ENCODE measurements at regions not wholly inside any gene's neighbourhood (a gene's known extent, or its start where the extent isn't known, plus 50 kb on each side); places are given as distances from the start of the nearest gene placed in this dataset.
"Not testable (repeated sequence)": the region's sequence is repeated elsewhere in the genome, so short reads cannot be mapped to it uniquely, and the experiment has no call there.

DNA sequence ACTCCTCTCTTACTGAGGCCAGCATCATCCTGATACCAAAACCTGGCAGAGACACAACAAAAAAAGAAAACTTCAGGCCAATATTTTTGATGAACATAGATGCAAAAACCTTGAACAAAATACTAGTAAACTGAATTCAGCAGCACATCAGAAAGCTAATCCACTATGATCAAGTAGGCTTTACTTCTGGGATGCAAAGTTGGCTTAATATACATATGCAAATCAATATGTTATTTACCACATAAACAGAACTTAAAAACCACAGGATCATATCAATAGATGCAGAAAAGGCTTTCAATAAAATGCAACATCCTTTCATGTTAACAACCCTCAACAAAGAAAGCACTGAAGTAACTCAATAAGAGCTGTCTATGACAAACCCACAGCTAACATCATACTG, 414.5 kb upstream of the MCTP2 start:
- no peak for DNase-seq

DNA sequence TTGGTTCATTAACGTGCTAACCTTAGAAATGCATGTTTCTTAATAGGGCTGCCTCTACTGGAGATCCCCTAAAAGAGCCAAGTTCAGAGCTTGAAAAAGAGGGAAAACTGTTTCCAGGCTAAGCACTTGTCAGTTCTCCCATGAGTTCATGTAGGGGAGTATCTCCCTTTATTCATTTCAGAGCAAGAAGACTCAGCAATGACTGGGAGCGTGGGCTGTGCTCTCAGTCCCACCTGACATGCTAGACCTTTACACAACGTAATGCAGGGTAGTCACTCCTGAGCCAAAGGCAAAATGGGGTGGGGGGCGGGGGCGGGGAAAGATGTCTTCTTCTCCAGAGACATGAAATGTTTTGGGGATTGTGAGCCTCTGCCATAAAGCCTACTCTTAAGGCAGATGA, 420.1 kb upstream of the MCTP2 start:
- no peak for DNase-seq

DNA sequence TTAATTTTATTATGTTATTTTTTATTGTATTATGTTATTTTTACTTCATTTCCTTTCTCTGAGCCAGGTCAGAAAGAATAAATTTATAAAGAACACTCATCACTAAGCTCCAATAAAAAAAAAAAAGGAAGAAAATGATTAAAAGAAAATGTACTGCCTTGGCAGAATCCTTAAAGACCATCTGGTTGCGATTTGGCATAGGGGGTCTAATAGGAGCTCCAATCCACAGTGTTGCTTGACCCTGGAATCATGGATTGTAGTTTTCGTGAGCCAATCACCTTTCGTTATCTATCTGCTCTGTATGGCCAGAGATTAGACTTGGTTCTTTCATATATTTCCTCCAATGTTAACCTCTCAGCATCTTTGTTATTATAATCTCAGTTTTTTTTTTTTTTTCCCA, 421.8 kb upstream of the MCTP2 start:
- DNase-seq: no peak

DNA sequence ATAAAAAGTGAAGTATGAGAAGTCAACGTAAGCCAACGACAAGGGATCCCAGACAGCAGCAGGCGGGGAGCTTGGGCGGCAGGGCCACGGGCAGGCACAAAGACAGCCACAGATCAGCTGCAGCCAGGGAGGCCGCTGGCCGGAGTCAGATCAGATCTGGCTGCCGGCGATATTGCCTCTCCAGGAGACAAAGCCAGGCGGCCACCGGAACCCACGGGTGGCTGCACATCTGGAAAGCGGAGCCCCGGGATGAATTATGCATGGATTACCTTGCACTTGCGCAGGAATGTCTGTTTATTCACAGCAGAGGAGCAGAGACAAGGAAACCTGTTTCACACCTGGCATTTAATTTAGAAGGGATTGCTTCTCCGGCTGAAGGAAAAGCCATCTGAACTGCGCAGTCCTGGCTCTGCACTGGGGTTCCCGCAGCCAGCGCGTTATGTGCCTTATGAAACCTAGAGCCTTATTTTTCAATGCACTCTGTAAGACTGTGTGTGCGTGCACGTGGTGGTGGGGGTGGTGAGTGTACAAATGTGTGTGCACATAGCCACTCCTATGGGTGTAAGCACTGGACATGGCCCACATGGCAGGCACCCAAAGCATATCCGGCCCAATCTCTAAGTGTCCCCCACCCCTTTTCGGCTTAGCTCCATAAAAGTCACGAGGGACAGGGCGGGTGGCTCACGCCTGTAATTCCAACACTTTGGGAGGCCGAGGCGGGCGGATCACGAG, 427.8 kb upstream of the MCTP2 start:
- no peak for DNase-seq

DNA sequence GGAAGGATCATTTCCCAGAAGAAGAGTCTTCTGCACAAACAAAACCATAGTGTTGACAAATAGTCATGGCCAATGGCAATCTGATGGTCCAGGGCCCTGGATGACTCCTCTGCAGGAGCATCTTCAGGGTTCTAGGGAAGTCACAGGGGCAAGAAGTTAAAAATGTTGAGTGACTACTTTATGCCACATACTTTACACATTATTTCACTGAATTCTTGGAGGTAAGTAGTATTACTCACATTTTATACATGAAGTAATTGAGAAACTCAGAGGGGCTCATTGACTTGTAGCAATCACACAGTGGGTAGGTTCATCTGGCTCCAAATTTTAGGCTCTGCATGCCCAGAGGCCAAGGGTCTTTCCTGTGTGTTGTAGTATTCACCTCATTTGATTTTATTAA, 430.2 kb upstream of the MCTP2 start:
- no peak for DNase-seq

DNA sequence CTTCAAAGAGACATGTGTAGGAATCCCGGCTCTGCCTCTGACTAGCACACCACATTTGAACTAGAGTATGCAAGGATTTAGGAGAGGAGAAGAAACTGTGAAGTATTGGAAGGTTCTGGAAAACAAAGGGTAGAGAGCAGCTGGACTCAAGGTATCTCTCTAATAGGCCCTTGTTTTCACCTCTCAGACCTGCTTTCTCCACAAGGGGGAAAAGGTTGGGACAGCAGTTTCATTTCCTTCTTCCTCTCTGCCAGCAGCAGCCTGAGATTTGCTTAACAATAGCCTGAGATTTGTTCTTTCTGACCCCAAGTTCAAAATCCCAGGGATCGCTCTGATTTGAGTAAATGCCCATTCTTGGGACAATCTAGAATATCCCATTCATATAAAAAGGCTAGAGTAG, 430.6 kb upstream of the MCTP2 start:
- no peak for DNase-seq

DNA sequence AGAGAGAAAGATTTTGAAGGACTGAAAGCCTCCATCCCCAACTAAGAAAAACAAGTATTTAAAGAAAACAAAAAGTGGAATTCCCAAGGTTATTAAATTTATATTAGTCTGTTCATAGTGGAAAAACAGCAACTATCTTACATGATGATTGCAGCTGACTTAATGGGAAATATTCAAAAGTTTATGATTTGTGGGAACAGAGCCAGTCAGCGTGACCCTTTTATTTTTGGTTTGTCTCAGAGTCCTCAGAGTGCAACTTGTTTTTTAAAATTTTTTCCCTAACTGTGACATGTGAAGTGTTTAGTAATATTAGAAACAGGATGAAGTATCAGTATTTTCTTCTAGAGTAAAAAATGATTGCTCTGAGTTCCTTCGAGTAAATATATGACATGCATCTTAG, 441.9 kb upstream of the MCTP2 start:
- DNase-seq: no peak

DNA sequence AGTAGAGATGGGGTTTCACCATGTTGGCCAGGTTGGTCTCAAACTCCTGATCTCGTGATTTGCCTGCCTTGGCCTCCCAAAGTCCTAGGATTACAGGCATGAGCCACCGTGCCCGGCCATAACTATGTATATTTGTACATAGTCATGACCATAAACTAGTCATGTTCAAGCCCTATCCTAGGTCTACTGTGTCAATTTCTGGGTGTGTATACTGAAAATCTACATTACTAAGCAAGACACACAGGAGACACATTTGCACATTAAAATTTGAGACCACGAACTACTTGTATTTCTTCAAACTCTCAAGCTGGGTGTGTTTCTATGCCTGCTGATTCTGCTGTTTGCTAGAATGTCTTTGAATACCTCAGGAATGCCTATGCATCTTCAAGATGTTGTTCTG, 451.3 kb upstream of the MCTP2 start:
- DNase-seq: no peak

DNA sequence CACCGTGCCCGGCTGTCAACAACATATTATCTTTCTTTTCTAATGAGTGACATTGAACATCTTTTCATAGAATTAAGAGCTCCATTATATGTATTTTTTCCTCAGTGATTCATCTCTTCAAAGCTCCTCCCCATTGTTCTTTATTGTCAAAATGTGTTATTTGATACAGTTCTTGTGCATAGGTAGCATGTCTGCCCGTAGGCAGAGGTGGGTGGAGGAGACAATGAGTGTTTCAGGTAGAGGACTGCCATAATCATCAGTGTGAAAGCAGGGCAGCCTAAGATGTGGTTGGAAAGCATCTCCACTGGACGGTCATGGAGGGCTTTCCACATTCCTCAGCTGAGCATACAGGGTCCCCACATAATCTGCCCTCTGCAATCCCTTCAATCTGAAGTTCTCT, 452.0 kb upstream of the MCTP2 start:
- no peak for DNase-seq

DNA sequence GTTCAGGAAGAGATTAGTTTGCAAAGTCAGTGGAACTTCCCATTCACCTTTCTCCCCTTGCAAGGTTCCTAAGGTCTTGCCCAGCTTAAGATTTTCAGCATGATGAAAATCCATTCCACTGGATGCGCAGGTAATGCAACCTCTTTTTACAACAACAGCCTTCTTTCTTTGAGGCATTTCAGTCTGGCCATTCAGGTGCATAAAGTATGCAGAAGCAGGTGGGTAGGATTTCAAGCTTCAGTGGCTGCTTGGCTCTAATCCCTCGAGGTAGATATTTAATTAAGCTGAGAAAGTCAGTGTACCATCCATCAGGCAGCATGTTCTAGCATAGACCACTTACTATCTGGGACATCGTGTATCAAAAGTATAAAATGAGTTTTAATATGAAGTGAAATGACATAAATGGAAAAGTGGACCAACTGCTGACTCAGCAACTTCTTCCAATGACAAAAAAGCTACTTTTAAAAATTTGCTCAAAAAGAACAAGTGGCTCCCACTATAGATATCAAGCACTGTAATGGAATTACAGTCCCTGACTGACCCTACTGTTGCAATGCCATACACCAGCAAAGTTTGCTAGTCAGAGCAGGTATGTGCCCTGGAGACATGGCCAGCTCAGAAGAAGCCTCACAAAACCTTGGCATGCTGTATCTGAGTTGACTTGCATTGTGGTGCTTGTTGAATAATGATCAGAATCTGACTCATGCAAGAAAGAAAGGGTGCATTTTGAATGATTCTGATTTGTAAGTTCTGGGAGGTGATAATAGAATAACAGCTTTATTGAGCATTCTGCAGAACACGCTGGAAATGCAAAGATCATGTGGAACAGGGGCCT, 459.9 kb upstream of the MCTP2 start:
- no peak for DNase-seq

DNA sequence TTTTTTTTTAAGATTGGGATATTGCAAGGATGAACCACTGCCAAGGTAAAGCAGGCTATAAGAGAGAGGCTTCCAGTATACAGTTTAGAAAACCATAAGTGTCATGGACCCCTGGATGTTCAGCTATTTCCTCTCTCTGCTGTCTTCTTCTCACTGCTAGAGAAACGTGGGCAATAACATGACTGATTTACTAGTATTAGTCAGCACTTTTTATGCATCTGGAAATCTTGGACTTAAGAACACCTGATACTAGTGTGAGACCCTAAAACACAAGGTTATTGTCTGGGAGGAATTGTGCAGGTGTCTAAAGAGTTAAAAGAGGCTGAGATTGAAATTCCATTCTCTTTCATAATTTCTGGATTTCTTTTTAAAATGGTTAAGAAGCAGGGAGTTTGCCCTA, 460.6 kb upstream of the MCTP2 start:
- no peak for DNase-seq

DNA sequence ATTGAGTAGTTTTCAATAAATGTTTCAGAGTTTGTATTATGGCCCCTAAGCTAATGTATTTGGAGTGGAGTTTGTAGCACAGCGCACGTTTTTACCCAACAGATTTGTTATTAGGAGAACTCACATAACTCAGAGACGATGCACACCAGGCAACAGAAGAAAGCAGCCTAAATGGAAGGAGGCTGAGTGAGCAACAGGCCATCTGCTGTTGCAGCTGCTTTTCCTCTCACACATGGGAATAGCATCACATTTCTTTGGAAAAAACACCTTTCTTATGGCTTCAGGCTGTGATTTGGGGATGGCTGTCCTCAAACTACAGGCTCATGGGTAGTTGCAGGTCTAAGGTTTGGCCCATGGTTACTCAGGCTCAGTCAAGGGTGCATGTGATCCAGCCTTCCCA, 469.3 kb upstream of the MCTP2 start:
- DNase-seq: no peak

DNA sequence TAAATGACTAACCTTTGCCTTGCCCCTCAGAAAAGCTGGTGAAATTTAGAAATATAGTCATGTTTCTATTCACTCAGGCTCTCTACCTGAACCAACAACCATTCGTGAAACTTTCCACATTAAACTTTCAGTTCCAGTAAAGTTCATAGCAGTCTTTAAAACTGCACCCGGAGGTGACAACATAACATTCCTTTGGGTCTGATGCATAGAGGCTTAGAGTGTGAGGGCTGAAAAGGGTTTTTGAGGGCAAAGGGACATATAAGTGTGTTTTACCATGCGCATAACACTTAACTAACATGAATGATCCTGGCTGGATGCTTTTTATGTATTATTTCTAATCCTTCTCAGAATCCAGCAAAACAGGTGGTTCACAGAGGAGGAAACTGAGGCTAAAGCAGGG, 471.7 kb upstream of the MCTP2 start:
- no peak for DNase-seq

DNA sequence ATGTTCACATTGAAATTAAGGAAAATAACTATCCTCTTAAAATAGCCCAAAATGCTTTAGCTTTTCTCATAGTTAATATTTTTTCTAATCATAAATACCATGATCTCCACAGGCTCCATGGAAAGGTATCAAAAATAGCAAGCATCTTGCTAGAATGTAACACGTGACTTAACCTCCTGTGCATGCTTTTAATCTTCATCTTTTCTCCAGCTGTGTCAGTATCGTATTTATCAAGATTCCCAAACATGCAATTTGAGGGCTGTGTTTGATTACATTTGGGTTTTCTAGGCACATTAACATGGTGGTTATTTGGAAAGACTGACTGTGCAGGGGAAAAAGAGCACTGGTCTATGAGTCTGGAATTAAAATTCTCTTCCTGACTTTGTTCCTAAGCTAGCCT, 472.5 kb upstream of the MCTP2 start:
- DNase-seq: no peak

DNA sequence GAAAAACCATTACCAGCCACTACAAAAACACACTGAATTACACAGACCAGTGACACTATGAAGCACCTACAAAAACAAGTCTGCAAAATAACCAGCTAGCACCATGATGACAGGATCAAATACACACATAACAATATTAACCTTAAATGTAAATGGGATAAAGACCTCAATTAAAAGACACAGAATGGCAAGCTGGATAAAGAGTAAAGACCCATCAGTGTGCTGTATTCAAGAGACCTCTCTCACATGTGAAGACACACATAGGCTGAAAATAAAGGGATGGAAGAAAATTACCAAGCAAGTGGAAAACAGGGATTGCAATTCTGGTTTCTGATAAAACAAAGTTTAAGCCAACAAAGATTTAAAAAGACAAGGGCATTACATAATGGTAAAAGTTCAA, 482.7 kb upstream of the MCTP2 start:
- DNase-seq: no peak

DNA sequence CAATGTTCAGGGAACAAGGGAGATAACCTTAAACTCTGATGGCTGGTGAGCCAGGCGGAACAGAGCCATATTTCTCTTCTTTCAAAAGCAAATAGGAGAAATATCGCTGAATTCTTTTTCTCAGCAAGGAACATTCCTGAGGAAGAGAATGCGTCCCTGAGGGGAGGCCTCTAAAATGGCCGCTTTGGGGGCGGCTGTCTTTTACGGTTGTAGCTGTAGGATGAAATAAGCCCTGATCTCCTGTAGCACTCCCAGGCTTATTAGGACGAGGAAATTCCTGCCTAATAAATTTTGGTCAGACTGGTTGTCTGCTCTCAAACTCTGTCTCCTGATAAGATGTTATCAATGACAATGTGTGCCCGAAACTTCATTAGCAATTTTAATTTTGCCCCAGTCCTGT, 496.4 kb upstream of the MCTP2 start:
- DNase-seq: not testable (repeated sequence)

DNA sequence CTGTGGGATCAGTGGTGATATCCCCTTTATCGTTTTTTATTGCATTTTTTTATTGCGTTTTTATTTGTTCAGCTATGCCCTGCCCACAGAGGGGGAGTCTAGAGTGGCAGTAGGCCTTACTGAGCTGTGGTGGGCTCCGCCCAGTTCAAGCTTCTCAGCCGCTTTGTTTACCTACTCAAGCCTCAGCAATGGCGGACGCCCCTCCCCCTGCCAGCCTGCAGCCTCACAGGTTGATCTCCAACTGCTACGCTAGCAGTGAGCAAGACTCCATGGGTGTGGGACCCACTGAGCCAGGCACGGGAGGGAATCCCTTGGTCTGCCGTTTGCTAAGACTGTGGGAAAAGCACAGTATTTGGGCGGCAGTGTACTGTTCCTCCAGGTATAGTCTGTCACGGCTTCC, 500.6 kb upstream of the MCTP2 start:
- DNase-seq: no peak

DNA sequence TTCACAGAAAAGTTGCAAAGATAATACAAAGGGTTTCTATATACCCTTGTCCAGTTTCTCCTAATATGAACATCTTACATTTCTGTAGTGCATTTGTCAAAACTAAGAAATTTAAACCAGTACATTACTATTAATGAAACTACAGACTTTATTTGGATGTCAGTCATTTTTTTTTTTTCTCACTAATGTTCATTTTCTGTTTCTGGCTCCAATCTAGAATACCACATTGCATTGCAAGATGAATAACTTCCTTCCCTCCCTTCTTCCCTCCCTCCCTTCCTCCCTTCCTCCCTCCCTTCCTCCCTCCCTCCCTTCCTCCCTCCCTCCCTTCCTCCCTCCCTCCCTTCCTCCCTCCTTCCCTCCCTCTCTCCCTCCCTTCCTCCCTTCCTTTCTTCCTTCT, 509.2 kb upstream of the MCTP2 start:
- DNase-seq: no peak

DNA sequence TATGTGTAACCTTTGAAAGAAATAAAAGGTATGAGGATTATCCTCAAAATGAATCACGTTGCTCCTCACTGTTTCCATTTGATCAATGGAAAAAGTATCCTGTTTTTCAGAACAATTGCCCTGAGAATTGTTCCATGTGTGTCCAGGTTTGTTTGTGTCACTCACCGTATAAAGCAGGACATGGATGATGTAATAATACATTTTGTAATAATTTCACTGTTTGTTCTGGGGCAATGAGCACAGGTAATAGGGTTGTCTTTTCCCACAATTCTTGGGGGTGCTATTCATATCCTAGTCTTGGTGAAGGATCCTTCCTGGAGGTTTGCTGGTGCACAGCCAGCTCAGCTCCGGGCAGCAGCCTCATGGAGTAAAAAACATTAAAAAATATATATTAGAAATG, 510.8 kb upstream of the MCTP2 start:
- no peak for DNase-seq

DNA sequence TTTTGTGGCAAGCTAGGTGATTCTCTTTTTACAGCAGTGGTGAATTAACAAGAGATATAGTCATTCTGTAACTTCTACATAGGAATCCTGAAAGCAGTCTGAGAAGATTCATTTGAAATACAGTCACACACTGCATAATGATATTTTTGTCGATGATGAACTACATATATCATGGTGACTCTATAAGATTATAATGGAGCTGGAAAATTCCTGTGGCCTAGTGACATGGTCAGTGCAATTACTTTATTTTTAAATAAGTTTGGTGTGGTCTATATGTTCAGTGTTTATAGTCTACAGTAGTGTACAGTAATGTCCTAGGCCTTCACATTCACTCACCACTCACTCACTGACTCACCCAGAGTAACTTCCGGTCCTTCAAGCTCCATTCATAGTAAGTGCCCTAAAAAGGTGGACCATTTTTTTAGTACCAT, 511.4 kb upstream of the MCTP2 start:
- no peak for DNase-seq

DNA sequence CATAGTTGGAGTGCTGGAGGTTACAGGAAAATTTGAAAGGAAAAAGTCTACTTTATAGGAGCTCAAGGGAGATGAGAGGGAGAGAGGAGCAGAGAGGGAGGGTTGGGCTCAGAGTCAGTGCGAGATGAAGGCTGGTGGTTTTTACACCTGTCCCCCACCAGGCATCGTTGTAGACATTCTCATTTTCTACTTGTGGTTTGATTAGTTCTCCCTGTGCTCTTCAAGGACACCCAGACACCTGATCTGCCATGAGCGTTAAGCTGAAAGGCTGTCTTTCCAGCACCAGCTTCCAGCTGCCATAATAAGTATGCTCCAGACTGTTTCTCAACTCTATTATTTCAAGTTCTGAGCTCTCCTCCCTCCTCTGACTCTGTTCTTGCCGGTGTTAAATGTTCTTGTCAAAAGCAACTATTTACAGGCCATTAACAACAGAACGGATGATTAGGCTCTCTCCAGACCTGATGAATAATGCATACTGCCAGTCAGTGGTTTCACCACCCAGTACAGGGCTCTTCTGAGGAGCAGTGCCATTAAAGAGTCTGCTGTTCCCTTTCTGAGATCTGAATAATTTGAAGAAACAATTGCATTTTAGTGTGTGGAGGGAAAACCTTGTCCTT, 514.6 kb upstream of the MCTP2 start:
- DNase-seq: no peak

DNA sequence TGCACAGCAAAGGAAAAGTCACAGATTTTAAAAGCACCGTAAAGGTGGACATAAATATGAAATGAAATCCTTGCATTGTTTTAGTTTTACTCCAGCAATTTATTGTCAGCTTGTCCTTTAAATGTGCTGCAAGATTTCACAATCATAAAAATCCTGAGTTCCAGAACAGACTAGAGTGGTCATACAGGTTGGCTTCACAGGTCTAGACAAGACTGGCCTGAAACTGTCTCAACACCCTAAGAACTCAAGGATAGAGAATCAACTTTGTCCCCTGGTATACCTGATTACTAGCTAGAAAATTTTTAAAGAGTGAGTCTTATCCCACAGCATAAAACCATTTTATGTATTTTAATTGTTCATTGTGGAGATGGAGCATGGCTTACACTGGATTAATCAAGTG, 521.7 kb upstream of the MCTP2 start:
- DNase-seq: no peak

DNA sequence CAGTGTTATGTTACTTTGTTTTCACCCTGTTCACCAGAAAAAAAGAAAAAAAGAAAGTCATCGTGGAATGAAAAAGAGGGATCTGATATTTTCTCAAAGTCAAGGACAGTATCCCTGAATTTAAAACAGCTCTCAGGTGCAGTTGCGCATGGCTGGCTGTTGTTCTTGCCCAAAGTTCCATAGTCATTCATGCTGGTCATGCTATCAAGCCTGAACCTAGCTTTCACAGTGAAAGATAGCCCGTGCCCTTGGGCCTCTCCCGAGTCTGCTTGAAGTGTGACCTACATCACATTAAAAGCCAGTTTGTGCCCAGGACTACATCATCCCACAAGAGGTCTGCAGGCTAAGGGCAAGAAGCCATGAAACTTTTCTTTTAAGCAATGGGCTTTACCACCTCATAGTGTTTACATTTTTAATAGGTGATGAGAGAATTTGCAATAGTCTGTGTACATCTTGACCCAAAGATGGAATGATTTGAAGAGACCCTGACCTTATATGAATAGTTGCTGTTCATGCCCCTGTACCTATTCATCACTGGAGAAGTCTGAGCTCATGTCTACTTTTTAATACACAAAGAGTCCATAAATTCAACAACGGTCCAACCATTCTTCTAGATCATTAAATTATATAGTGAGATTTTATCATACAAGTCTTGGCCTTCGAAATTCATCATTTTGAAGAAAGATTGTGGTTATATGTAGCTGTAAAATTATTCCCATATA, 522.5 kb upstream of the MCTP2 start:
- DNase-seq: no peak

DNA sequence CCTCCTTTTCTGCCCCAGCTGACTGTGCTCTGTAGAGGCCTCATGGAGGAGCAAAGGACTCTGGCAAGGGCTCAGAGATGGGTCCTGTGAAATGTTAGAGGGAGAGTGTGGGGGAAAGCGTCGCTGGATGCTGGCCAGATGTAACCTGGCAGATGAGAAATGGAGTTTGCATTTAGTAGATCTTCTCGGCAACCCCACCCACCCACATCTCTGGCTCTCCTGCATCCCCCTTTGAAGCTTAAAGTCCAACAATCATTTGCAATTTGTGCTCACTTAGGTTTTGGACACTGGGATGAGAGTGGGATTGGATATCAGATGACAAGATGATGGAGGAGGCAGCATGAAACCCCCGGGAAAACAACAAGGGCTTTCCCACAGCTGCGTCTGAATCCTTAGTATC, 523.6 kb upstream of the MCTP2 start:
- DNase-seq: no peak

Data from NCI-H1694 treated with DMSO at 0.1 percent for 48 hours (cell line).